SU-DHL-6 (cell line): ENCODE measurements at regions not wholly inside any gene's neighbourhood (a gene's known extent, or its start where the extent isn't known, plus 50 kb on each side); places are given as distances from the start of the nearest gene placed in this dataset.

Source experiments
- CTCF ChIP-seq: fragments of 200-600 bp; sonication (generic); IDR thresholded peaks from one replicate; pipeline ENCODE4 v1.5.1; 2017; ENCODE audit warnings: antibody characterized with exemption, mild to moderate bottlenecking, low read length, moderate library complexity; ENCODE audit not compliant: insufficient read depth, poor library complexity, severe bottlenecking
- EZH2phosphoT487 ChIP-seq: fragments of 200-600 bp; sonication (generic), shearing (Covaris generic); conservative IDR thresholded peaks from 2 replicates; pipeline ENCODE4 v1.6.1; 2018; ENCODE audit warnings: mild to moderate bottlenecking, antibody characterized with exemption, low read length, moderate library complexity, mixed read lengths

GRCh38 chr13:42486711-42487198 lies 87.2 kb upstream of the TNFSF11 start:
- TF ChIP-seq CTCF (no peak), EZH2phosphoT487 (no peak)
